Activated CD4-positive, CD25-positive, alpha-beta regulatory T cell treated with anti-CD3 and anti-CD28 coated beads, Interleukin-2, amount 50 U/mL, for 24 hours (primary cell): ENCODE measurements at regions not wholly inside any gene's neighbourhood (a gene's known extent, or its start where the extent isn't known, plus 50 kb on each side); places are given as distances from the start of the nearest gene placed in this dataset.
"Not testable (repeated sequence)": the region's sequence is repeated elsewhere in the genome, so short reads cannot be mapped to it uniquely, and the experiment has no call there.

ENCODE experiments used
- ATAC-seq, 2 donors: fragments of 150-1000 bp; cut with Tn5 transposase; one replicate each; pipeline ENCODE4 v1.10.0; 2021; ENCODE audit warnings: mild to moderate bottlenecking in 1 of 2, moderate library complexity in 1 of 2

DNA sequence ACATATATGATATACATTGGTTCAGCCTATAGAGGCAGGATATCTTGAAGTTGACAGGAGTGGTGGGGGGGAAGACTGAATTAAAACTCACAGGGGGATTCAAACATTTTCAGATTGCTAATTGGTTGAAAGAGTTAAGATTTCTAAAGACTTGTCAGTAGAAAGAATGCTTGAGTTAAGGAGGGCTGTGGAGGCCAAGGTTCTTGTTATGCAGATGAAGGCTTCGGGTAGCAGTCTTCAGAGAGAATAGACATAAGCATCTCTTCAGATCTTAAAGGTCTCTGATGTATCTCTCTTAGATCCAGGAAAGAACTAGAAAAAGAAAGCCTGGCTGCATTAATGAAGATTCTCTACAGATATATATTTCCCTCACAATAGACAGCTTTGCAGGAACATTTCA is 209.8 kb upstream of the SEMA3D start:
- ATAC-seq = no peak

DNA sequence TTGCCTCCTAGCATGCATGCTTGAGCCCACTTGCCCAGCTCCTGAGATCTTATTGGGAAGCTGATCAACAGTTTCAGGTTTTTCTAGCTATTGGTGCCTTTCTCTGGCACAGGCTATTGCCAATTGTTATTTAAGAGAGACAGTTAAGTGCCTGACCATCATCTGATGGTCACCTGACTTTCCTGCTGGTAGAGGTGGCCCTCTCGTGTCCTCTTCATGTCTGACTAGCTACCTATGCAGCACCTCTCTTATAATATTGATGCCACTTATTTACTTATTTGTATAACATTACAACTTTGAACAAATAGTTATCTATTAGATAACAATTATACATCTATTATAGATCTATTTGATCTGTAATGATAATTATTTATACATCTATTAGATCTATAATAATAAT is 205.9 kb upstream of the SEMA3D start:
- ATAC-seq = no peak

DNA sequence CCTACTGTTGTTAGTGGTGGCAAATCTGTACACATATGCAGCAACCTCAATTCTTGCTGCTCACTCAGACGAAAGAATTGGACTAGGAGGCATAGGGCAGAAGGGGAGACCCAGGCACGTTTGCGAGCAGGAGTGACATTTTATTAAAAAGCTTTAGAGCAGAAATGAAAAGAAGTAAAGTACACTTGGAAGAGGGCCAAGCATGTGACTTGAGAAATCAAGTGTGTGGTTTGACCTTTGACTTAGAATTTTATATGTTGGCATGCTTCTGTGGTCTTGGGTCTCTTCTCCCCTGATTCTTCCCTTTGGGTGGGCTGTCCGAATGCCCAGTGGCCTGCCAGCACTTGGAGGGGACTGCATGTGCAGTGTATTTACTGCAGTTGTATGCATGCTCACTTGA is 205.5 kb upstream of the SEMA3D start:
- no peak for ATAC-seq

DNA sequence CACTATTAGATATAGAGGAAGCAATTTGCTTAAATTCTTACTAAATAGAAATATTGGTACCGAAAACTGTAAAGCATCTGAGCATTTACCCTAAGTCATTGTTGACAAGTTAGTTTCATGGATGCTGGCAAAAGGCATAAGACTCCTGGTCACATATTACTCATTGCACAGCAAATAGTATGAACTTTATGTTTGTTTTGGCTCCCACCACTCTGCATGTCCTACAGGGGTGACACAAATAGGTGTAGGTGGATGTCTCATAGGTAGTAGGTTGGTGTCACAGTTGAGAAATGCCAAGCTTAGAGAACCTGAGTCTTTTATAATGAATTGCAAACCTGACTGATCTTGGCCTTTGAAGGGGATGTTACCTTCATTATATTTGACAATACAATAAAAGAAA is 199.6 kb upstream of the SEMA3D start:
- no peak for ATAC-seq

DNA sequence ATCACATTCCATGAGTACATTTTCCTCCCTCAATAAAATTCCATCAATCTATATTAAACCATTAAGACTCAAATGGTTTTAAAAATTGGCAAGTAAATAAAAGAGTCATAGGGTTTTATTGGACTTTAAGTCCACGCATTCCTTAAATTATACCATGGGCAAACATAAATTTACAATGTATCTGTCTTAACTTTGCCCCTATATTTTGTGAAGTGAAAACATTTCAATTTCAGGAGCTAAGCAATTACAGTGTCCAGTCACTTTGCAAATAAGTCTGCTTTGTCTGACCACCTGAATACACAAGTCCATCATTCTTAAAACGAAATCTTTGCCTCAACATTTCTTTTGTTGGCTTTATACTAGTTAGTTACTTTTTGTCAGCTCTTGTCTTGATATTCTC is 197.5 kb upstream of the SEMA3D start:
- no peak for ATAC-seq

DNA sequence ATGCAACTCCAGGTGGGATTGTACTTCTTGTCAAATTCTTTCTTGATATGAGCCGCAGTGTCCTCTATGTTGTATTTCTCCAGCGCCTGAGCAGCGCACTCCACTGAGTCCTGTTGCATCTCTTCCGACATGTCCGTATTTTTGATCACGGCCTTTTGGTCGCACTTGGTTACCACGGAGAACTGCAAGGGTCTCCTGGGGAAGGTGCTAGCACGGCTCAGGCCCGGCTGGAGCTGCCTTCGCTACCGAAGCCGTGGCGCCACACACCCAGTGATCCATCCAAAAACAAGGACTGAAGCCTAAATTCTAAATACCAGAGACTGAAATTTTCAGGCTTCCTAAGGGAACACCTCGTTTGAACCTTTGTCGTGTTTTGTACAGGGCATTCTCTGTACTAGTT is 194.4 kb upstream of the SEMA3D start:
- no peak for ATAC-seq

DNA sequence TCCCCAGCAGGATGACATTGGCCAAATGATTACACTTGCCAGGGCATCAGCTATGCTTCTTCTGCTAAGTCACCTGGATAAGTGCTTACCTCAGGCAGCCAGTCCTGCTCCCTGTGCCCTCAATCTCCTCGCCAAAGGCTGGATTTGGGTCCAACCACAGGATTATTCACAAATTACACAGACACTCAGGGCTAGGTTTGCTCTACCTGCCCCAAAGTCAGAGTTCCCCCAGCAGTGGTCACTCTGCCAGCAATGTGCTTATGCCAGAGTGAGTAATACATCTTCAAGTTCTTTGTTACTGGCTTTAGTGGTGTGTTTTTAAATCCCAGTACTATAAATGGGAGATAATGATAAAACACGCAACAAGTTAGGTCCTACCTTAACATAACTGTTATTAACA is 189.7 kb upstream of the SEMA3D start:
- ATAC-seq = no peak

DNA sequence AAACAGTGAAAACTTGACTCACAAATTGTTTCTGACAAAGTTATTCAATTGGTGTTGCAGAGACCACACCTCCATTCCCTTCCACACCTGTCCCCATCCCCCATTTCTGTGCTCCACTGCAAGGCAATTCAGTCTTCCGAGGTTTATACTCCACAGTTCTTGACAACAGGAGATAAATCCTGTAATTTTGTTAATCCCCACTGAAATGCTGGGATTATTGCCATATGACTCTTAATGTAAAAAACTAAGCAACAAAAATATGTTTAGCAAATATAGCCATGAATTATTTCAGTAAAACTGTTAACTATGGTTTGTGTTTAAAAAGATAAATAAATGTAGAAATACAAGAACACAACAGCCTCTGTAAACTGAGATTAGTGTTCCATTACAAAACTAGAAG is 170.1 kb upstream of the SEMA3D start:
- no peak for ATAC-seq

DNA sequence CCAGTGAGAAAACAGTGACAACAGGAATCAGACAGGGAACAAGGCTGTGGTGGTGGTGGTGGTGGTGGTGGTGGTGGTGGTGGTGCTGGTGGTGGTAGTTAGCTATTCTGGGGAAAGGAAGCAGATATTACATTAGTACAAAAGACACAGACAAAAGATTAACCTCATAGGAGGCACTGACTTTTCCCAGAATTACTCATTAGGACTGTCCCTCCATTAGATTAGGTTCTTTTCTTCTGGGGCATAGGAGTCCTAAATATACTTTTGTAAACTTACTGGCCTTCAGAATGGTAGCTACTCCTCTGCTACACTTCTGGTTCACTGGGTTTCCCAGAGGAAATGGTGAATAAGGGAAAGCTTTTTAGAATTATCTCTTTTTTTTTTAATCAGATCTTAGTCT is 156.6 kb upstream of the SEMA3D start:
- no peak for ATAC-seq

DNA sequence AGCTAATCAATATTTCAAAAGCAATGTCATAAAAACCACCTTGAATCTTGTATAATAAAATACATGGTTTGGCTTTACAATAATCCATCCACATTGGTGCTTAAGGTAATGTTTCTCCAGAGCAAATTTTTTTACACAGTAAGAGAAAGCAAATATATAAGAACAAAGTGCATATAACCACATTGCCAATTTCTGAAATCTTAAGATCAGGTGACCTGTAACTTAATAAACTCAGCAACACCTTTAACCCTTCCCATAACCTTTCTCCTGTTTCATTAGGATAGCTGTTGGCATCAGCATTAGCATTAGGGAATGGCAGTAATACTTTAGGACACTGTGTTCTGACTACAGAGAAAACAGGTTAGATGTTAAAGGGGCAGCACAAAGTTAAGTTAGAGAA is 155.9 kb upstream of the SEMA3D start:
- ATAC-seq = no peak

DNA sequence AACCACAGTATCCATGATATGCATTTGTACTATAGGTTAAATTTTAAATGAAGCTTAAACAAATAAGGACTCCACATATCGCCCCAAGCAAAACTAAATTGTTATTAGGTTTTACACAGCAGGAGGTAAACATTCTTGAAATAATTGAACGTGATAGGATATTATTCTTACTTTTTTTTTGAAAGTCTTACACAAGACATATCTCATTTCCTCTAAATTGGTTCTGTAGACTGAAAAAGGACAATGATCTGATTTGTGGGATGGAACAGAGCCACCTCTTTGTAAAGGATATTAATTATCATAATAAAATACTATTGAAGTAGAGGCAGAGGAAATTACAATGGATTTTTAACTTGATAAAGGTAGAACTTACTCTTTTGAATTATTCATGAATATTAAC is 155.1 kb upstream of the SEMA3D start:
- ATAC-seq = no peak

DNA sequence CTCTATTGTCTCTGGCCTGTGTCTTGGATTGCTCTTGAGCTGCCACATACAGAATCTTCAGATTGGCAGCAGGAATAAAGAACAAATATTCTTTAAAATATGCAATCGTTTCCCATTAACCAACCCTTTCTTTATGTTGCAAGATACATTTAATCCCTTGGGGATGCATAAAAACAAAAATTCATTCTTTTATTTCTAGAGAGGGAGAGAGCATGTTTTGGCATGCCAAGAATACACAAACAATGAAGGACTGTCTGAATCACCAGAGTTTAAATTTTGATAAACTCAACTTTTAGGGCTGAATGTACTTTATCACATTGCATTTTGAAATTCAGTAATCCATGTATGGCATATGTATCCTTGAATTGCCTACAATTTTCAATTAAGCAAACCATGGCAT is 154.3 kb upstream of the SEMA3D start:
- ATAC-seq = no peak

DNA sequence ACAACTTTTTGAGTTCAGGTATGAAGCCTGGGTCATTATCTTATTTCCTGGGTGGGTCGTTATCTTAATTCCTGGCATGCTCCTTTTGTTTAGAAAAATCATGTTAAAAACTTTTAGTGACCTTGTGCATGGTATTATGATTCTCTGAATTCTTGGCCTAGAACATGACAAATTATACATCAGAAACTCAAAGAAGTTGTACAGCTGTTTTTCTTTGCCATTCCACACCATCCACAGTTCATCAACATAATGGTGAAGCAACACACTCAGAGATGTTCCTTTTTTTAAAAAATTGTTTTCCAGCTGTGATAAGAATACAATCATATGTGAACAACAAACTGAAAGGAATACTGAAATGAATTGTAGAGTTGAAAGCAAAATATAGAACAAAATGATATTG is 149.2 kb upstream of the SEMA3D start:
- no peak for ATAC-seq

DNA sequence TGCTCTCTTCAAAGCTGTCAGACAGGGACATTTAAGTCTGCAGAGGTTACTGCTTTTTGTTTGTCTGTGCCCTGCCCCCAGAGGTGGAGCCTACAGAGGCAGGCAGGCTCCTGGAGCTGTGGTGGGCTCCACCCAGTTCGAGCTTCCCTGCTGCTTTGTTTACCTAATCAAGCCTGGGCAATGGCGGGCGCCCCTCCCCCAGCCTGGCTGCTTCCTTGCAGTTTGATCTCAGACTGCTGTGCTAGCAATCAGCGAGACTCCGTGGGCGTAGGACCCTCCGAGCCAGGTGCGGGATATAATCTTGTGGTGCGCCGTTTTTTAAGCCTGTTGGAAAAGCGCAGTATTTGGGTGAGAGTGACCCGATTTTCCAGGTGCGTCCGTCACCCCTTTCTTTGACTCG is 148.3 kb upstream of the SEMA3D start:
- ATAC-seq = not testable (repeated sequence)

DNA sequence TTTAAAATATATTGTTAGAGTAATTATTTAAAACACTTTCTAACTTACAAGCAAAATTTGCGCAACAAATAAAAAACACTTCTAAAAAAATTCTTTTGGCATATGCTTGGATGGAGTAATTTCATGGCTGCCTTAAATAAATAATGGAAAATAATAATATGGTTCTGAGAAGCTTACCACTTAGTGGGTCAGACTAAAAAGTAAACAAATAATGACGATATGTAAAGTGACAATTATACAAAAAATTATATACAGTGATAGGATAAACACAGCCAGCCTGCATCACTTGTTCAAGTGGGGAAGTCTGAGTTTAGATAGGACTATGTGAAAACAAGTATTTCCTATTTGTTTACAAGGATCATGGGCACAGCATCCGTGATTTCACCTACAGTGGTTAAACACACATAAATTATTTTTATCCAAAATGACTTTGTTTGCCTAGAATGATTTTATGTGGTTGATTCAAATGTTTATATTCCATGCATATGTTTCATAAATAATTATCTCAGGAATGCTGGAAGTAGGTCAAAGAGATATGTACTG is 141.7 kb upstream of the SEMA3D start:
- ATAC-seq = no peak

DNA sequence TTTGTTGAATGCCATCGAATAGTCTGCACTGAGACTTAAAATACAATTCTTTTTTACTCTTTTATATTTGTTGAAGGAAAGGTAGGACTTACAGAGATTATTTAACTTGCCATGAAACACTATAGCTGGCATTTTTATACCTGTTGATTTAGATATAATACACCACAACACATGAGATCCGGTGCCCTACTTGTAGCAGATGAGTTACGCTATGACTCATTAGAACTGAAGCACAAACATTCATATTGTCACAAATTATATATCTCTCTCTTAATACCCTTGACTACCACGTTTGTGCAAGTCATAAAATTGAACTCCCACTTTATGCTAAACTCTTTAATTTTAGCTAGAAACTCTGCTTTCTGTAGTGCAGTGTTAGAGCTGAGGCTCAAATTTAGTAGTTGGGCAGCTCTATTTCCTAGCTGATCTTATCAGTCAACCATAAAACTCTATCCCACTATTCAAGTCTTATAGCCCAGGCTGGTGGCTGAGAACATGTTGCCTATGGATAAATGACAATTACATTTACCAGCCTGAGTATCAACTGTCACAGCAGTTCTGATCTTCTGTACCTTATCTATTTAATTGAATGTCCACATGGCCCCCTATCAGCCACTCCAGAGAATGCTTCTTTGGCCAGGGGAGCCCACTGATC is 137.4 kb upstream of the SEMA3D start:
- ATAC-seq = no peak

DNA sequence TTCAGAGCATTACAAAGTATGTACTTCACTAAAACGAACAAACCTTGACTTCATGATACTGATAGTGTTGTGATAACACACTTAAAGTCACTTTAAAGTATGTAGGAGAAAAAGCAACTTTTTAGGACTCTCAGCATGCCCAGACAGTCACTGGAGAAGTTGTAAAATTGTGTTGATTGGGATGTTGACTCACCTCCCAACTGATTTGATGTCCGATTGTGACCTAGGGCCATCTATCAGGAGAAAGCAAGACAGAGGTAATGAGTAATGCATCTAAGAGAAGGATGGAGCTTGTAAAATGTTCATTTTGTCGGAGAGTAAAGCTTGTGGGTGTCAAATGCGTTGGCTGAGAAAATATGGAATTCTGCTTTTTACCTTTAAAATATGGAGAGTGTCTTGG is 135.4 kb upstream of the SEMA3D start:
- no peak for ATAC-seq

DNA sequence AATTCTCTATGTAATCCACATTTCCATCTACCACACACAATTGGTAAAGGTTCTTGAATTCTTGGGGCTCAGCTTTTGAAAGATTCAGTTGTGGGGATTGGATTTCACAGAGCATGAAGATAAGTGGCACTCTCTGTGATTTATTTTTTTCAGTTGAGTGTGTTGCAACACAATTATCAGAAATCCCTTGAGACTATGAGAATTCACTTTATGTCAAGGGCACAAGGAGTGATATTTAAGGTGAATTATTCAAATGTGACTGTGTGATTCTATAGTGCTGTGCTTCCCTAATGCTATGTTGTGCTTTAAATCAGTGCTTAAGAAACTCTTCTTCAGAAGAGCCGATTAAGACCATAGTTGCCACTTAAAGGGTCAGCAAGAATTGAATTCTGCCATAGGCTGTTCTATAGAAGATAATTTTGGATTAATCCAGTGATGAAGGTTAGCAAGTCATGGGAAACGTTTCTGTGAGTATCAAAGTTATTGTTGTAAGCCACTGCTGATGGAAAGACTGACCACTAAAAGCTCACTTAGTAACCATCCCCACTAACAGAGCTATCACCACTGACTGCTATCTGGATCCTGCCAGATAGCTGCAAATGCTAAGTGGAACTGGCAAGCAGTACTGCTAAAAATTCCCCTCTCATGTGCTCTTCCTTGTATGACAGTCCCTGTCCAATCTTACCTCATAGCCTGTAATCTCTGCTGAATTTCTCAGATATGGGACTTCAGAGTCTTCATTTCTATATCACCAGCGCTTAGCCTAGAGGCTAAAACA is 134.0 kb upstream of the SEMA3D start:
- no peak for ATAC-seq

DNA sequence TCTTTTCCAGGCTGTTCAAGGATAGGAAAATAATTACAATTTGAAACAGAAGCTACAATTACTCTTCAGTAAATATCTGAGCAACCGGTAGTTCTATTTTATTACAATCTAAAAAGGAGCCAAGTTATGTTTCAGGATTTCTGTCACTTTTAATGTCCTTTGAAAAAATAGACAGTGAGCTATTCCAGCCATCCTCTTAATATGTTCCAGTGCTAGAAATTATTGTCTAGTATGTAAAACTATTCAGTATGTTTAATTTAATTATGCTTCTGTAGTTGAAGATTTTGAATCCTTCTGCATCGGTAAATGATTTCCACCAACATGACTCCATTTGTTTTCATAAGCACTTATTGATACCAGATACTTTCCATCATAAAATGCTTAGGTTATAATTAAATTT is 129.6 kb upstream of the SEMA3D start:
- ATAC-seq = no peak

DNA sequence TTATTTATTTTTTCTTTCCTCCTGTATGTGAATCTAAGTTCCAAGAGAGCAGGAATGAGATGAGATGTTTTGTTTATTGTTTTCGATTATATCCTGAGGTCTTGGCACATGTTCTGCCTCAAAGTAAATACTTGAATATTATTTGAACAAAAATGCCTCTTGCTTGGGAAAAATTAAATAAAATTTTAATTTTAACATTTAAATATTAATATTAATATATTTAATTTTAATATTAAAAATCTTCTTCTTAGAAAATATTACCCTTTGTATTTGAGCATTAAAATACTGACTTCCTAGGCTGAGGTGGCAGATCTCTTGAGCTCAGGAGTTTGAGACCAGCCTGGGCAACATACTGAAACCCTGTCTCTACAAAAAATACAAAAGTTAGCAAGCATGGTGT is 123.4 kb upstream of the SEMA3D start:
- no peak for ATAC-seq

DNA sequence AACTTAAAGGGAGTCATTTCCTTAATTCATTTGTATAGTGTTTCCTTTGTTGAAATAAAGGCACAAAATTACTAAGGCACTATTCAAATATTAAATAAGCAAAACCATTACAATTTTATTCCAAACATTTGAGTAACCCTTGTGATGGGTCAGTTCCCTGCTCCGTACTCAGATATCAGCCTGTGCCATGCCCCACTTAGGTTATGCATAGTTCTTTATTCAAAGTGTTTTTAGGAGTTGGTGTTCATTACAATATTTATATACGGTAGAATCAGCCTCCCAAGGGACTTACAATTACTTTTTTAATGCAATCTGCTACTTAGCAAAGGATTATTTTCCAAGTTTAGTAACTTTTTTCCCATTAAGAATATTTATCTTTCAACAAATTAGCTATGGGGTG is 119.3 kb upstream of the SEMA3D start:
- ATAC-seq = no peak

DNA sequence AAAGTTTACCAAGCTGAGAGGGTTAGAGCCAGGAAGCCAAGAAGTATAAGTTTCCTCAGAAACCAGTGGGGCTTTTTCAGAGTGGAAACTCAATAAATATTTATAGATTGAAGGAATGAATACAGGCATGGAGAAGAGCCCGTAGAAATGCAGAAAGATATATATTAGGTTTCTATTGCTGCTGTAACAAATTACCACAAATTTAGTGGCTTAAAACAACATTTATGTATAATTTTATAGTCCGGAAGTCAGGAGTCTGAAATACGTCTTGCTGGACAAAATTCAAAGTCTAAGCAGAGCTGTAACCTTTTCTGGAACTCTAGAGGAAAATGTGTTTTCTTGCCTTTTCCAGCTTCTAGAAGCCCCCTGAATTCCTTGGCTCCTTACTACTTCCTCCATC is 107.3 kb upstream of the SEMA3D start:
- no peak for ATAC-seq

DNA sequence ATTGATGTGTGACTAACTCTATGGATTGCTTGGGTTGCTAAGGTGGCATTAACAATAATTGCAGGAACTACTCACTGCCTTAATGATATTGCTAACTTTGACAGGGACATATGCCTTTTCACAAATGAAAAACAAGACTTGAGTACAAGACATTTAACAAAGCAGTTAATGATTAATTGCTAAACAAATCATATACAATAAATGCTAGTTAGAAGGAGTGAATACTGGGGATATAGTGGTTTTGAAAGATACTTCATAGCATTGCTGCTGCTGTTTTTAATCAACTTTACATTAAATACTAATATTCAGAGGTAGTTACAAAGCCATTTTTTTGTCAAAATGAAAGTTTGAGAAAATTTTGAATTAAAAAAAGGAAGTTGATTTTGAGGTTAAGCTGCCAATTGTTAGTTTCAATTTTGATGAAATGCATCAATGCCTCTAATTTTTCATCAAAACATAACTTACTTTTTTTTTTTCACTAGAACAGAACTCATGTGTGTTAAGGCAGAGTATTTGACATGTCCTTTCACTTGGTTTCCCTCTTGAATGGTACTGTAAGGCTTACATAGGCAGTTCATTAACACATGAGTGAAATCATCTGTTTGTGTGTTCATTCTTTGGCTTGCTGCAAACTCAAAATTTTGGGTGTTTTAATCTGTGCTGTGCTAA is 106.2 kb upstream of the SEMA3D start:
- no peak for ATAC-seq

DNA sequence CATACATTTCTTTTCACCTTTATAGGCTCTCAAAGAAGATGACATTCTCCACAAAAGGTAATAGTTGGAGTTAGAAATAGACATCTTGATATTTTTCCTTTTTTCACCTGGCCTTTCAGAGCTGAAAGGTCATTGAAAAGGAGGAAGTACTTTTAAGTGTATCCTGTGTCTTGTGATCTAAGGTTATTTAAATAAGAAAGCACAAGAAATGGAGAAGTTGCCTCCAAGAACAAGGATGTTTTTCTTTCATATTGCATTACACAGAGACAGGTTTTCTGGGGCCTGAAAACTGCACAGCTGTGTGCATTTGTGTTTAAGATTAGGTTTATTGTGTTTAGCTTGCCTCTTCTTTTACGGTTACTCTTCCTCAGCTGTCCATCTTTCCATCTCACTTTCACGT is 103.4 kb upstream of the SEMA3D start:
- no peak for ATAC-seq
